ENCODE measurements at regions not wholly inside any gene's neighbourhood (a gene's known extent, or its start where the extent isn't known, plus 50 kb on each side); places are given as distances from the start of the nearest gene placed in this dataset.
A peak's percentile ranks its signal among the peaks of the same experiment; 100 is the strongest.

GRCh38 chr12:93098077-93098476, 169.0 kb upstream of the EEA1 start:
- peak; percentile 46 for TF ChIP-seq RAD21 (IDR thresholded peaks at IDR 0.05; ENCODE audit: low read length)
- TF ChIP-seq, protein P1, sequence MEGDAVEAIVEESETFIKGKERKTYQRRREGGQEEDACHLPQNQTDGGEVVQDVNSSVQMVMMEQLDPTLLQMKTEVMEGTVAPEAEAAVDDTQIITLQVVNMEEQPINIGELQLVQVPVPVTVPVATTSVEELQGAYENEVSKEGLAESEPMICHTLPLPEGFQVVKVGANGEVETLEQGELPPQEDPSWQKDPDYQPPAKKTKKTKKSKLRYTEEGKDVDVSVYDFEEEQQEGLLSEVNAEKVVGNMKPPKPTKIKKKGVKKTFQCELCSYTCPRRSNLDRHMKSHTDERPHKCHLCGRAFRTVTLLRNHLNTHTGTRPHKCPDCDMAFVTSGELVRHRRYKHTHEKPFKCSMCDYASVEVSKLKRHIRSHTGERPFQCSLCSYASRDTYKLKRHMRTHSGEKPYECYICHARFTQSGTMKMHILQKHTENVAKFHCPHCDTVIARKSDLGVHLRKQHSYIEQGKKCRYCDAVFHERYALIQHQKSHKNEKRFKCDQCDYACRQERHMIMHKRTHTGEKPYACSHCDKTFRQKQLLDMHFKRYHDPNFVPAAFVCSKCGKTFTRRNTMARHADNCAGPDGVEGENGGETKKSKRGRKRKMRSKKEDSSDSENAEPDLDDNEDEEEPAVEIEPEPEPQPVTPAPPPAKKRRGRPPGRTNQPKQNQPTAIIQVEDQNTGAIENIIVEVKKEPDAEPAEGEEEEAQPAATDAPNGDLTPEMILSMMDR (conservative IDR thresholded peaks at IDR 0.05; ENCODE audit: low read depth, low read length) = peak; percentile 42
- no peak for TF ChIP-seq FOS (IDR thresholded peaks at IDR 0.05; ENCODE audit: low read depth, low read length)
- peak; percentile 36; the same call in 1 of the 2 replicates for TF ChIP-seq SMC3 (IDR thresholded peaks at IDR 0.05; ENCODE audit: low read depth, low read length)
- Histone ChIP-seq H2BK20ac (ENCODE audit: low read depth, low read length) (no peak overlapping the region), H3K14ac (replicated peaks; ENCODE audit: low read depth, low read length) (0 out of 2 replicates have a peak overlapping the region, but pooled peaks have one; percentile 19), H3K9me3 (ENCODE audit: control insufficient read depth, insufficient read depth, low read length) (no peaks in the 10 kb centered on the region), H4K8ac (ENCODE audit: low read depth in 2 of 2, low read length in 2 of 2) (no peak overlapping the region), H2BK15ac (ENCODE audit: low read depth, low read length) (peak overlapping the region; percentile 83; the same call in 1 of the 3 replicates), H4K91ac (ENCODE audit: insufficient read depth, low read depth, low read length) (no peak overlapping the region), H3K27ac (ENCODE audit: insufficient read depth, low read length) (no peak overlapping the region), H2AFZ (replicated peaks; ENCODE audit: low read length, poor library complexity) (no peak overlapping the region), H2AK5ac (ENCODE audit: low read depth, low read length) (peak overlapping the region; percentile 20; the same call in 1 of the 2 replicates), H3K4me2 (ENCODE audit: low read depth, low read length) (no peak overlapping the region), H3K9ac (ENCODE audit: low read depth, low read length) (no peak overlapping the region), H3K4me1 (ENCODE audit: control insufficient read depth, insufficient read depth, low read length) (no peaks in the 10 kb centered on the region), H3K4me3 (ENCODE audit: insufficient read depth, low read depth, low read length) (no peak overlapping the region), H4K5ac (ENCODE audit: low read depth, low read length) (peak overlapping the region; percentile 91; the same call in 1 of the 2 replicates), H3K56ac (ENCODE audit: extremely low read depth, insufficient read depth, low read length) (no peak overlapping the region), H2AK9ac (replicated peaks; ENCODE audit: low read depth, low read length, poor library complexity) (no peak overlapping the region), H3K18ac (ENCODE audit: low read depth, low read length) (no peak overlapping the region; the same call in 1 of the 2 replicates), H4K20me1 (ENCODE audit: insufficient read depth, low read length) (no peaks in the 10 kb centered on the region), H2BK5ac (ENCODE audit: low read depth, low read length, poor library complexity, severe bottlenecking) (no peak overlapping the region), H3K23ac (ENCODE audit: low read depth, low read length) (no peak overlapping the region), H3K79me1 (ENCODE audit: low read depth in 1 of 2, low read length in 2 of 2) (no peaks in the 10 kb centered on the region), H3K9me1 (ENCODE audit: insufficient read depth, low read length) (peaks cover 2% of the 10 kb centered on the region; the same call in 1 of the 2 replicates), H3K36me3 (ENCODE audit: control insufficient read depth, insufficient read depth, low read length) (no peaks in the 10 kb centered on the region), H3K4ac (ENCODE audit: low read depth, low read length) (peak overlapping the region; percentile 20; the same call in 1 of the 2 replicates), H3K27me3 (ENCODE audit: control insufficient read depth, insufficient read depth, low read length) (no peaks in the 10 kb centered on the region), H2BK120ac (ENCODE audit: low read depth, low read length) (peak overlapping the region; percentile 19; the same call in 1 of the 2 replicates)
- no TSS peak for BruUV-seq (replicated peaks)
- intact Hi-C loops (cut with micrococcal nuclease) (no loop called here), dilution Hi-C loops (cut with HindIII; ENCODE audit: low sequenced_read_pairs, unreplicated experiment) (no loop called here), in situ Hi-C loops (cut with MboI; ENCODE audit: low sequenced_read_pairs) (no loop called here)
- peak; percentile 35 for DNase-seq
- 100% methylated on average over 1 of the region's 2 CpGs; no CpG with 5 or more reads in 1 of the 2 experiments for WGBS, 2 experiments (ENCODE audit: extremely low coverage in 2 of 2, insufficient read length in 1 of 2)
- ATAC-seq (ENCODE audit: low read depth) = no peak
- ChIA-PET CTCF (interaction anchor here (0.7 to 1.7 kb wide), 4 partner anchors 8 to 33 kb away, joined by 3 to 8 read pairs (median 4); no protein-coding TSS in a partner anchor), POLR2A (ENCODE audit: unreplicated experiment) (no interaction called here)

Measured in IMR-90 (cell line).